ENCODE measurements at regions not wholly inside any gene's neighbourhood (a gene's known extent, or its start where the extent isn't known, plus 50 kb on each side); places are given as distances from the start of the nearest gene placed in this dataset.

GRCh38 chr13:85663856-85664255 lies 135.4 kb downstream of the SLITRK6 start:
- DNase-seq, result no peak

- no peak for DNase-seq
Observed at GRCh38 chr13:85662186-85662585, 137.0 kb downstream of the SLITRK6 start.

GRCh38 chr13:85661675-85662074 lies 137.5 kb downstream of the SLITRK6 start:
- no peak for DNase-seq

- DNase-seq, result no peak
Observed at GRCh38 chr13:85659493-85659892, 139.7 kb downstream of the SLITRK6 start.

- DNase-seq, result no peak
Observed at GRCh38 chr13:85657942-85658341, 141.3 kb downstream of the SLITRK6 start.

GRCh38 chr13:85655040-85655439 lies 144.2 kb downstream of the SLITRK6 start:
- no peak for DNase-seq

GRCh38 chr13:85654227-85654626 lies 145.0 kb downstream of the SLITRK6 start:
- peak; percentile 29 for DNase-seq

GRCh38 chr13:85653681-85654080 lies 145.5 kb downstream of the SLITRK6 start:
- no peak for DNase-seq

- no peak for DNase-seq
Observed at GRCh38 chr13:85652491-85652890, 146.7 kb downstream of the SLITRK6 start.

GRCh38 chr13:85651440-85651839 lies 147.8 kb downstream of the SLITRK6 start:
- no peak for DNase-seq

GRCh38 chr13:85650613-85651012 lies 148.6 kb downstream of the SLITRK6 start:
- no peak for DNase-seq

- no peak for DNase-seq
Observed at GRCh38 chr13:85640727-85641126, 158.5 kb downstream of the SLITRK6 start.

GRCh38 chr13:85638815-85639393 lies 160.3 kb downstream of the SLITRK6 start:
- no peak for DNase-seq

- no peak for DNase-seq
Observed at GRCh38 chr13:85638265-85638664, 161.0 kb downstream of the SLITRK6 start.

- DNase-seq, result no peak
Observed at GRCh38 chr13:85632526-85633195, 166.6 kb downstream of the SLITRK6 start.

GRCh38 chr13:85631801-85632200 lies 167.4 kb downstream of the SLITRK6 start:
- no peak for DNase-seq

GRCh38 chr13:85626603-85627002 lies 172.6 kb downstream of the SLITRK6 start:
- DNase-seq, result no peak

GRCh38 chr13:85619321-85619720 lies 179.9 kb downstream of the SLITRK6 start:
- DNase-seq, result no peak

- DNase-seq, result no peak
Observed at GRCh38 chr13:85618521-85618920, 180.7 kb downstream of the SLITRK6 start.

GRCh38 chr13:85616275-85616674 lies 182.9 kb downstream of the SLITRK6 start:
- DNase-seq, result no peak

- DNase-seq, result no peak
Observed at GRCh38 chr13:85615031-85615430, 184.2 kb downstream of the SLITRK6 start.

- DNase-seq, result no peak
Observed at GRCh38 chr13:85610024-85610423, 189.2 kb downstream of the SLITRK6 start.

GRCh38 chr13:85608255-85608829 lies 190.9 kb downstream of the SLITRK6 start:
- DNase-seq, result no peak

GRCh38 chr13:85603735-85604134 lies 195.5 kb downstream of the SLITRK6 start:
- DNase-seq, result no peak

GRCh38 chr13:85601526-85601925 lies 197.7 kb downstream of the SLITRK6 start:
- DNase-seq, result no peak

Data from KG1 (cell line).